ENCODE measurements at regions not wholly inside any gene's neighbourhood (a gene's known extent, or its start where the extent isn't known, plus 50 kb on each side); places are given as distances from the start of the nearest gene placed in this dataset.

GRCh38 chr17:79495665-79496064 is 115.2 kb downstream of the RBFOX3 start:
- Mint-ChIP-seq H3K27me3 (peaks cover 0 to 14% (median 10%) of the 10 kb centered on the region in 5 donors), H3K4me1 (no peaks in the 10 kb centered on the region), H3K36me3 (peaks cover 0 to 9% (median 0%) of the 10 kb centered on the region in 5 donors), H3K4me3 (no peak overlapping the region), H3K27ac (no peak overlapping the region), H3K9me3 (peaks cover 0 to 24% (median 6%) of the 10 kb centered on the region in 11 donors)
- Histone ChIP-seq H3K4me1 (ENCODE audit: control insufficient read depth in 2 of 2, insufficient read depth in 2 of 2, low read length in 2 of 2) (no peaks in the 10 kb centered on the region), H3K27ac (ENCODE audit: low read depth, low read length) (no peak overlapping the region), H3K4me3 (ENCODE audit: low read length) (no peak overlapping the region), H3K36me3 (ENCODE audit: control insufficient read depth in 2 of 3, insufficient read depth in 3 of 3, low read length in 3 of 3) (no peaks in the 10 kb centered on the region), H3K9me3 (ENCODE audit: control insufficient read depth in 2 of 3, low read length in 3 of 3) (peaks cover 0 to 7% (median 0%) of the 10 kb centered on the region in 3 experiments), H3K27me3 (ENCODE audit: control insufficient read depth in 2 of 2, insufficient read depth in 2 of 2, low read length in 2 of 2) (no peaks in the 10 kb centered on the region)
- no peak for DNase-seq
- CTCF ChIA-PET, result no interaction called here
- POLR2A ChIA-PET, result no interaction called here
- intact Hi-C loops (cut with micrococcal nuclease), result no loop called here
- ATAC-seq, result no peak

- H3K4me3 Mint-ChIP-seq, result no peak overlapping the region
- Histone ChIP-seq H3K36me3 (ENCODE audit: control insufficient read depth in 2 of 3, insufficient read depth in 3 of 3, low read length in 3 of 3) (no peaks in the 10 kb centered on the region), H3K9me3 (ENCODE audit: control insufficient read depth in 2 of 3, low read length in 3 of 3) (peaks cover 0 to 7% (median 0%) of the 10 kb centered on the region in 3 experiments), H3K4me3 (ENCODE audit: low read length) (no peak overlapping the region), H3K4me1 (ENCODE audit: control insufficient read depth in 2 of 2, insufficient read depth in 2 of 2, low read length in 2 of 2) (no peaks in the 10 kb centered on the region), H3K27ac (ENCODE audit: low read depth, low read length) (no peak overlapping the region), H3K27me3 (ENCODE audit: control insufficient read depth in 2 of 2, insufficient read depth in 2 of 2, low read length in 2 of 2) (no peaks in the 10 kb centered on the region)
- no peak overlapping the region for H3K27ac Mint-ChIP-seq
- intact Hi-C loops (cut with micrococcal nuclease), result no loop called here
- ChIA-PET POLR2A (no interaction called here), CTCF (no interaction called here)
- peaks cover 0 to 9% (median 0%) of the 10 kb centered on the region in 5 donors for H3K36me3 Mint-ChIP-seq
- peaks cover 0 to 3% (median 0%) of the 10 kb centered on the region in 7 donors for H3K4me1 Mint-ChIP-seq
- ATAC-seq (no peak), DNase-seq (no peak)
- H3K27me3 Mint-ChIP-seq, result peaks cover 3 to 24% (median 20%) of the 10 kb centered on the region in 5 donors
- H3K9me3 Mint-ChIP-seq, result peaks cover 0 to 24% (median 4%) of the 10 kb centered on the region in 11 donors
These were observed 119.8 kb downstream of the RBFOX3 start for GRCh38 chr17:79491006-79491405.

- no peak overlapping the region for H3K27ac Mint-ChIP-seq
- H3K4me1 ChIP-seq (ENCODE audit: control insufficient read depth in 2 of 2, insufficient read depth in 2 of 2, low read length in 2 of 2), result no peaks in the 10 kb centered on the region
- ChIA-PET POLR2A (no interaction called here), CTCF (no interaction called here)
- intact Hi-C loops (cut with micrococcal nuclease), result no loop called here
- peaks cover 0 to 7% (median 0%) of the 10 kb centered on the region in 3 experiments for H3K9me3 ChIP-seq (ENCODE audit: control insufficient read depth in 2 of 3, low read length in 3 of 3)
- peaks cover 0 to 3% (median 0%) of the 10 kb centered on the region in 7 donors for H3K4me1 Mint-ChIP-seq
- ATAC-seq (no peak), DNase-seq (no peak)
- peaks cover 3 to 24% (median 23%) of the 10 kb centered on the region in 5 donors for H3K27me3 Mint-ChIP-seq
- no peak overlapping the region for H3K4me3 ChIP-seq (ENCODE audit: low read length)
- no peak overlapping the region for H3K27ac ChIP-seq (ENCODE audit: low read depth, low read length)
- peaks cover 0 to 9% (median 0%) of the 10 kb centered on the region in 5 donors for H3K36me3 Mint-ChIP-seq
- H3K36me3 ChIP-seq (ENCODE audit: control insufficient read depth in 2 of 3, insufficient read depth in 3 of 3, low read length in 3 of 3), result no peaks in the 10 kb centered on the region
- no peaks in the 10 kb centered on the region for H3K27me3 ChIP-seq (ENCODE audit: control insufficient read depth in 2 of 2, insufficient read depth in 2 of 2, low read length in 2 of 2)
- peaks cover 0 to 24% (median 4%) of the 10 kb centered on the region in 11 donors for H3K9me3 Mint-ChIP-seq
- H3K4me3 Mint-ChIP-seq, result no peak overlapping the region
These were observed 120.3 kb downstream of the RBFOX3 start for GRCh38 chr17:79490530-79490929.

- CTCF ChIA-PET, result no interaction called here
- peaks cover 0 to 4% (median 0%) of the 10 kb centered on the region in 11 donors for H3K9me3 Mint-ChIP-seq
- H3K36me3 Mint-ChIP-seq, result no peaks in the 10 kb centered on the region
- peaks cover 0 to 3% (median 0%) of the 10 kb centered on the region in 7 donors for H3K4me1 Mint-ChIP-seq
- POLR2A ChIA-PET, result no interaction called here
- Histone ChIP-seq H3K27me3 (ENCODE audit: control insufficient read depth in 2 of 2, insufficient read depth in 2 of 2, low read length in 2 of 2) (no peaks in the 10 kb centered on the region), H3K4me3 (ENCODE audit: low read length) (no peak overlapping the region), H3K27ac (ENCODE audit: low read depth, low read length) (no peak overlapping the region), H3K36me3 (ENCODE audit: control insufficient read depth in 2 of 3, insufficient read depth in 3 of 3, low read length in 3 of 3) (no peaks in the 10 kb centered on the region), H3K9me3 (ENCODE audit: control insufficient read depth in 2 of 3, low read length in 3 of 3) (no peaks in the 10 kb centered on the region), H3K4me1 (ENCODE audit: control insufficient read depth in 2 of 2, insufficient read depth in 2 of 2, low read length in 2 of 2) (no peaks in the 10 kb centered on the region)
- intact Hi-C loops (cut with micrococcal nuclease), result no loop called here
- H3K4me3 Mint-ChIP-seq, result no peak overlapping the region
- H3K27me3 Mint-ChIP-seq, result peaks cover 23 to 53% (median 39%) of the 10 kb centered on the region in 5 donors
- ATAC-seq, result no peak
- no peak for DNase-seq
- H3K27ac Mint-ChIP-seq, result no peak overlapping the region
These were observed 123.7 kb downstream of the RBFOX3 start for GRCh38 chr17:79487149-79487548.

GRCh38 chr17:79485991-79486390 is 124.9 kb downstream of the RBFOX3 start:
- Mint-ChIP-seq H3K36me3 (no peaks in the 10 kb centered on the region), H3K27ac (no peak overlapping the region), H3K27me3 (peaks cover 23 to 64% (median 48%) of the 10 kb centered on the region in 5 donors), H3K9me3 (peaks cover 0 to 2% (median 0%) of the 10 kb centered on the region in 11 donors), H3K4me3 (no peak overlapping the region), H3K4me1 (peaks cover 0 to 3% (median 0%) of the 10 kb centered on the region in 7 donors)
- Histone ChIP-seq H3K27me3 (ENCODE audit: control insufficient read depth in 2 of 2, insufficient read depth in 2 of 2, low read length in 2 of 2) (no peaks in the 10 kb centered on the region), H3K27ac (ENCODE audit: low read depth, low read length) (no peak overlapping the region), H3K36me3 (ENCODE audit: control insufficient read depth in 2 of 3, insufficient read depth in 3 of 3, low read length in 3 of 3) (no peaks in the 10 kb centered on the region), H3K9me3 (ENCODE audit: control insufficient read depth in 2 of 3, low read length in 3 of 3) (no peaks in the 10 kb centered on the region), H3K4me3 (ENCODE audit: low read length) (no peak overlapping the region), H3K4me1 (ENCODE audit: control insufficient read depth in 2 of 2, insufficient read depth in 2 of 2, low read length in 2 of 2) (no peaks in the 10 kb centered on the region)
- intact Hi-C loops (cut with micrococcal nuclease), result no loop called here
- ChIA-PET POLR2A (no interaction called here), CTCF (no interaction called here)
- no peak for DNase-seq
- ATAC-seq, result no peak

- Histone ChIP-seq H3K4me1 (ENCODE audit: control insufficient read depth in 2 of 2, insufficient read depth in 2 of 2, low read length in 2 of 2) (no peaks in the 10 kb centered on the region), H3K4me3 (ENCODE audit: low read length) (no peak overlapping the region), H3K27ac (ENCODE audit: low read depth, low read length) (no peak overlapping the region), H3K36me3 (ENCODE audit: control insufficient read depth in 2 of 3, insufficient read depth in 3 of 3, low read length in 3 of 3) (no peaks in the 10 kb centered on the region), H3K27me3 (ENCODE audit: control insufficient read depth in 2 of 2, insufficient read depth in 2 of 2, low read length in 2 of 2) (no peaks in the 10 kb centered on the region), H3K9me3 (ENCODE audit: control insufficient read depth in 2 of 3, low read length in 3 of 3) (no peaks in the 10 kb centered on the region)
- Mint-ChIP-seq H3K4me3 (no peak overlapping the region), H3K27ac (no peak overlapping the region), H3K27me3 (peaks cover 23 to 67% (median 53%) of the 10 kb centered on the region in 5 donors), H3K4me1 (peaks cover 0 to 3% (median 0%) of the 10 kb centered on the region in 7 donors), H3K9me3 (peaks cover 0 to 2% (median 0%) of the 10 kb centered on the region in 11 donors), H3K36me3 (no peaks in the 10 kb centered on the region)
- DNase-seq (no peak), ATAC-seq (no peak)
- intact Hi-C loops (cut with micrococcal nuclease), result no loop called here
- ChIA-PET POLR2A (no interaction called here), CTCF (no interaction called here)
These were observed 125.3 kb downstream of the RBFOX3 start for GRCh38 chr17:79485419-79485985.

Data from naive thymus-derived CD4-positive, alpha-beta T cell (primary cell).